ENCODE measurements at regions not wholly inside any gene's neighbourhood (a gene's known extent, or its start where the extent isn't known, plus 50 kb on each side); places are given as distances from the start of the nearest gene placed in this dataset.

GRCh38 chr6:105459864-105460263, 57.0 kb upstream of the PREP start:
- TF ChIP-seq MAFK (IDR thresholded peaks at IDR 0.05; ENCODE audit: partially characterized antibody) = no peak
- TF ChIP-seq, protein P1, sequence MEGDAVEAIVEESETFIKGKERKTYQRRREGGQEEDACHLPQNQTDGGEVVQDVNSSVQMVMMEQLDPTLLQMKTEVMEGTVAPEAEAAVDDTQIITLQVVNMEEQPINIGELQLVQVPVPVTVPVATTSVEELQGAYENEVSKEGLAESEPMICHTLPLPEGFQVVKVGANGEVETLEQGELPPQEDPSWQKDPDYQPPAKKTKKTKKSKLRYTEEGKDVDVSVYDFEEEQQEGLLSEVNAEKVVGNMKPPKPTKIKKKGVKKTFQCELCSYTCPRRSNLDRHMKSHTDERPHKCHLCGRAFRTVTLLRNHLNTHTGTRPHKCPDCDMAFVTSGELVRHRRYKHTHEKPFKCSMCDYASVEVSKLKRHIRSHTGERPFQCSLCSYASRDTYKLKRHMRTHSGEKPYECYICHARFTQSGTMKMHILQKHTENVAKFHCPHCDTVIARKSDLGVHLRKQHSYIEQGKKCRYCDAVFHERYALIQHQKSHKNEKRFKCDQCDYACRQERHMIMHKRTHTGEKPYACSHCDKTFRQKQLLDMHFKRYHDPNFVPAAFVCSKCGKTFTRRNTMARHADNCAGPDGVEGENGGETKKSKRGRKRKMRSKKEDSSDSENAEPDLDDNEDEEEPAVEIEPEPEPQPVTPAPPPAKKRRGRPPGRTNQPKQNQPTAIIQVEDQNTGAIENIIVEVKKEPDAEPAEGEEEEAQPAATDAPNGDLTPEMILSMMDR (IDR thresholded peaks at IDR 0.05) = no peak
- TF ChIP-seq JUN (IDR thresholded peaks at IDR 0.05) = no peak
- TF ChIP-seq CEBPB (IDR thresholded peaks at IDR 0.05) = no peak
- TF ChIP-seq SMC3 (IDR thresholded peaks at IDR 0.05) = no peak
- no peak for TF ChIP-seq PHF8 (IDR thresholded peaks at IDR 0.05; ENCODE audit: borderline replicate concordance, low read depth)
- TF ChIP-seq, protein P2, sequence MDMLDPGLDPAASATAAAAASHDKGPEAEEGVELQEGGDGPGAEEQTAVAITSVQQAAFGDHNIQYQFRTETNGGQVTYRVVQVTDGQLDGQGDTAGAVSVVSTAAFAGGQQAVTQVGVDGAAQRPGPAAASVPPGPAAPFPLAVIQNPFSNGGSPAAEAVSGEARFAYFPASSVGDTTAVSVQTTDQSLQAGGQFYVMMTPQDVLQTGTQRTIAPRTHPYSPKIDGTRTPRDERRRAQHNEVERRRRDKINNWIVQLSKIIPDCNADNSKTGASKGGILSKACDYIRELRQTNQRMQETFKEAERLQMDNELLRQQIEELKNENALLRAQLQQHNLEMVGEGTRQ (IDR thresholded peaks at IDR 0.05) = no peak
- TF ChIP-seq, protein P3, sequence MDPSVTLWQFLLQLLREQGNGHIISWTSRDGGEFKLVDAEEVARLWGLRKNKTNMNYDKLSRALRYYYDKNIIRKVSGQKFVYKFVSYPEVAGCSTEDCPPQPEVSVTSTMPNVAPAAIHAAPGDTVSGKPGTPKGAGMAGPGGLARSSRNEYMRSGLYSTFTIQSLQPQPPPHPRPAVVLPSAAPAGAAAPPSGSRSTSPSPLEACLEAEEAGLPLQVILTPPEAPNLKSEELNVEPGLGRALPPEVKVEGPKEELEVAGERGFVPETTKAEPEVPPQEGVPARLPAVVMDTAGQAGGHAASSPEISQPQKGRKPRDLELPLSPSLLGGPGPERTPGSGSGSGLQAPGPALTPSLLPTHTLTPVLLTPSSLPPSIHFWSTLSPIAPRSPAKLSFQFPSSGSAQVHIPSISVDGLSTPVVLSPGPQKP (IDR thresholded peaks at IDR 0.05; ENCODE audit: low read depth, low read length) = no peak
- TF ChIP-seq GATA3 (IDR thresholded peaks at IDR 0.05; ENCODE audit: borderline replicate concordance) = no peak
- no peak for TF ChIP-seq ZNF302 (CRISPR knock-in tag; IDR thresholded peaks at IDR 0.05)
- no peak for TF ChIP-seq BHLHE40 (IDR thresholded peaks at IDR 0.05; ENCODE audit: low read depth, low read length)
- no peak for TF ChIP-seq CHD4 (IDR thresholded peaks at IDR 0.05; ENCODE audit: borderline replicate concordance)
- TF ChIP-seq, protein P4, sequence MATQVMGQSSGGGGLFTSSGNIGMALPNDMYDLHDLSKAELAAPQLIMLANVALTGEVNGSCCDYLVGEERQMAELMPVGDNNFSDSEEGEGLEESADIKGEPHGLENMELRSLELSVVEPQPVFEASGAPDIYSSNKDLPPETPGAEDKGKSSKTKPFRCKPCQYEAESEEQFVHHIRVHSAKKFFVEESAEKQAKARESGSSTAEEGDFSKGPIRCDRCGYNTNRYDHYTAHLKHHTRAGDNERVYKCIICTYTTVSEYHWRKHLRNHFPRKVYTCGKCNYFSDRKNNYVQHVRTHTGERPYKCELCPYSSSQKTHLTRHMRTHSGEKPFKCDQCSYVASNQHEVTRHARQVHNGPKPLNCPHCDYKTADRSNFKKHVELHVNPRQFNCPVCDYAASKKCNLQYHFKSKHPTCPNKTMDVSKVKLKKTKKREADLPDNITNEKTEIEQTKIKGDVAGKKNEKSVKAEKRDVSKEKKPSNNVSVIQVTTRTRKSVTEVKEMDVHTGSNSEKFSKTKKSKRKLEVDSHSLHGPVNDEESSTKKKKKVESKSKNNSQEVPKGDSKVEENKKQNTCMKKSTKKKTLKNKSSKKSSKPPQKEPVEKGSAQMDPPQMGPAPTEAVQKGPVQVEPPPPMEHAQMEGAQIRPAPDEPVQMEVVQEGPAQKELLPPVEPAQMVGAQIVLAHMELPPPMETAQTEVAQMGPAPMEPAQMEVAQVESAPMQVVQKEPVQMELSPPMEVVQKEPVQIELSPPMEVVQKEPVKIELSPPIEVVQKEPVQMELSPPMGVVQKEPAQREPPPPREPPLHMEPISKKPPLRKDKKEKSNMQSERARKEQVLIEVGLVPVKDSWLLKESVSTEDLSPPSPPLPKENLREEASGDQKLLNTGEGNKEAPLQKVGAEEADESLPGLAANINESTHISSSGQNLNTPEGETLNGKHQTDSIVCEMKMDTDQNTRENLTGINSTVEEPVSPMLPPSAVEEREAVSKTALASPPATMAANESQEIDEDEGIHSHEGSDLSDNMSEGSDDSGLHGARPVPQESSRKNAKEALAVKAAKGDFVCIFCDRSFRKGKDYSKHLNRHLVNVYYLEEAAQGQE (IDR thresholded peaks at IDR 0.05) = no peak
- TF ChIP-seq POLR2A (IDR thresholded peaks at IDR 0.05; ENCODE audit: low read length) = no peak
